ENCODE measurements at regions not wholly inside any gene's neighbourhood (a gene's known extent, or its start where the extent isn't known, plus 50 kb on each side); places are given as distances from the start of the nearest gene placed in this dataset.

DNA sequence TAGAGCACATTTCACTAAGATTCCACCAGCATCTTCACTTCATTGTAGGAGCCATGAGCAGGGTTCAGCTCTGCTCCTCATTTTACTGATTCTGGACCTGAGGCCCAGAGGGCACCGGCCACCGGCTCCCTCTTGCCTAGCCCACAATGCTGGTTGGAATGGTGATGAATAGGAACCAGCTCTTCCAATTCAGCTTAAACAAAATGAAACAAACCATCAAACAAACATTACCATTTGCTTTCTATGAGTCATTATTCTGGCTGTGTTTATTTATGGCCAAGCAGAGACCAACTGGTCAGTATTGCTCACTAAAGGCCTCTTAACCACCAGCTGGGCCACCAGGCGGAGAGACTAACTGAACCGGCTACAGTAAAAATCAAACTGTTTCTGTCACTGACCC is 176.7 kb downstream of the MTX2 start:
- TF ChIP-seq, protein P1, sequence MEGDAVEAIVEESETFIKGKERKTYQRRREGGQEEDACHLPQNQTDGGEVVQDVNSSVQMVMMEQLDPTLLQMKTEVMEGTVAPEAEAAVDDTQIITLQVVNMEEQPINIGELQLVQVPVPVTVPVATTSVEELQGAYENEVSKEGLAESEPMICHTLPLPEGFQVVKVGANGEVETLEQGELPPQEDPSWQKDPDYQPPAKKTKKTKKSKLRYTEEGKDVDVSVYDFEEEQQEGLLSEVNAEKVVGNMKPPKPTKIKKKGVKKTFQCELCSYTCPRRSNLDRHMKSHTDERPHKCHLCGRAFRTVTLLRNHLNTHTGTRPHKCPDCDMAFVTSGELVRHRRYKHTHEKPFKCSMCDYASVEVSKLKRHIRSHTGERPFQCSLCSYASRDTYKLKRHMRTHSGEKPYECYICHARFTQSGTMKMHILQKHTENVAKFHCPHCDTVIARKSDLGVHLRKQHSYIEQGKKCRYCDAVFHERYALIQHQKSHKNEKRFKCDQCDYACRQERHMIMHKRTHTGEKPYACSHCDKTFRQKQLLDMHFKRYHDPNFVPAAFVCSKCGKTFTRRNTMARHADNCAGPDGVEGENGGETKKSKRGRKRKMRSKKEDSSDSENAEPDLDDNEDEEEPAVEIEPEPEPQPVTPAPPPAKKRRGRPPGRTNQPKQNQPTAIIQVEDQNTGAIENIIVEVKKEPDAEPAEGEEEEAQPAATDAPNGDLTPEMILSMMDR (IDR thresholded peaks at IDR 0.05; ENCODE audit: low read depth, low read length, missing input control), result no peak
- TF ChIP-seq, protein P2, sequence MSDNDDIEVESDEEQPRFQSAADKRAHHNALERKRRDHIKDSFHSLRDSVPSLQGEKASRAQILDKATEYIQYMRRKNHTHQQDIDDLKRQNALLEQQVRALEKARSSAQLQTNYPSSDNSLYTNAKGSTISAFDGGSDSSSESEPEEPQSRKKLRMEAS (IDR thresholded peaks at IDR 0.05), result no peak
- TF ChIP-seq REST (IDR thresholded peaks at IDR 0.05) (no peak), TAF1 (conservative IDR thresholded peaks at IDR 0.05) (no peak), FOXA2 (IDR thresholded peaks at IDR 0.05) (no peak), YY1 (IDR thresholded peaks at IDR 0.05) (no peak), FOXA1 (IDR thresholded peaks at IDR 0.05) (no peak)
